ENCODE measurements at regions not wholly inside any gene's neighbourhood (a gene's known extent, or its start where the extent isn't known, plus 50 kb on each side); places are given as distances from the start of the nearest gene placed in this dataset.
"Not testable (repeated sequence)": the region's sequence is repeated elsewhere in the genome, so short reads cannot be mapped to it uniquely, and the experiment has no call there.

DNA sequence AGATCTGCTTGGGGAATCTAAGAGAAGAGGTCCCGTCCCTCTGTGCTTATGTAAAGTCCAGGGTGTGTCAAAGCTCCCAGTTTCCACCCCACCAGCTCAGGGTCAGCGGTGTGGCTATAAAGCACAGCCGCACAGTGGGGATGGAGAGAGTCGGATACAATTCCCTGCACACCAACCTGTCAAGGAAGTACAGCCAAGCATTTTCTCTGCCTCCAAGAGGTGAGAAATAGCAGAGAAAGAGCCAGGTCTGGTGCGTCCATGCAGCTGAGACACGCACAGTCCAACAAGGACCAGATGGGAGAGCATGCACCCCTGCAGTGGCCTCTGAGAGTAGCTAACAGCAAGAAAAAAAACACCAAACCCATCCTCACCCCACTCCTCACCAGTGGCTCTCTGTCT is 61.3 kb upstream of the WAC start:
- no peak overlapping the region for H3K27ac Mint-ChIP-seq
- no peaks in the 10 kb centered on the region for H3K36me3 Mint-ChIP-seq (ENCODE audit: low read depth)
- H3K9me3 Mint-ChIP-seq, result no peaks in the 10 kb centered on the region
- H3K27me3 Mint-ChIP-seq (ENCODE audit: low read depth), result no peaks in the 10 kb centered on the region
- H3K4me3 Mint-ChIP-seq, result no peak overlapping the region
- H3K4me1 Mint-ChIP-seq (ENCODE audit: low read depth), result no peaks in the 10 kb centered on the region
- DNase-seq (ENCODE audit: low spot score), result no peak

DNA sequence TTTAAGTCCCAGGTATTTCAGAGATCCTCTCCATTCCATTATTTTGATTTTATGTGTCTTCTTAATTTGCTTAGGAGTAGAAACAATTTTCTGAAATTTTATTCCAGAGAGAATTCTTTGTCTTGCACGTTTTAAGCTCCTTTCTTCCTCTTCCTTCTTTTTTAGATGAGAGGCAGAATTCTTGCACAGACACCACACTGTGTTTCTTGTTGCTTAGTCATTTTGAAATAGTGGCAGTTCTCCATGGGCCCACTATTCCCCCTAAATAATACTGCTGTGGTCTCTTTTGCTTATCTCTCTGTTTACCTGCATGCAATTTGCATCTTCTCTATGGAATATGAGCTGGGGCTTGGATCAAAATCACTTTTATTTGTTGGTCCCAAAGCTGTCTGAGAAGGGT is 54.3 kb upstream of the WAC start:
- H3K27me3 Mint-ChIP-seq (ENCODE audit: low read depth), result peaks cover under 1% of the 10 kb centered on the region
- H3K4me1 Mint-ChIP-seq (ENCODE audit: low read depth), result no peaks in the 10 kb centered on the region
- no peak overlapping the region for H3K27ac Mint-ChIP-seq
- H3K9me3 Mint-ChIP-seq, result peaks cover 3% of the 10 kb centered on the region
- no peak for DNase-seq (ENCODE audit: low spot score)
- no peaks in the 10 kb centered on the region for H3K36me3 Mint-ChIP-seq (ENCODE audit: low read depth)
- no peak overlapping the region for H3K4me3 Mint-ChIP-seq

- H3K9me3 Mint-ChIP-seq, result peaks cover 3% of the 10 kb centered on the region
- DNase-seq (ENCODE audit: low spot score), result no peak
- H3K4me1 Mint-ChIP-seq (ENCODE audit: low read depth), result no peaks in the 10 kb centered on the region
- no peak overlapping the region for H3K4me3 Mint-ChIP-seq
- H3K27me3 Mint-ChIP-seq (ENCODE audit: low read depth), result peaks cover 2% of the 10 kb centered on the region
- H3K27ac Mint-ChIP-seq, result no peak overlapping the region
- no peaks in the 10 kb centered on the region for H3K36me3 Mint-ChIP-seq (ENCODE audit: low read depth)
Measured at GRCh38 chr10:28479425-28479865, 53.5 kb upstream of the WAC start.

- Mint-ChIP-seq H3K27ac (no peak overlapping the region), H3K9me3 (peaks cover 3% of the 10 kb centered on the region), H3K36me3 (ENCODE audit: low read depth) (no peaks in the 10 kb centered on the region), H3K4me3 (no peak overlapping the region), H3K27me3 (ENCODE audit: low read depth) (peaks cover 2% of the 10 kb centered on the region), H3K4me1 (ENCODE audit: low read depth) (no peaks in the 10 kb centered on the region)
- no peak for DNase-seq (ENCODE audit: low spot score)
Measured at GRCh38 chr10:28479927-28480627, 52.8 kb upstream of the WAC start.

DNA sequence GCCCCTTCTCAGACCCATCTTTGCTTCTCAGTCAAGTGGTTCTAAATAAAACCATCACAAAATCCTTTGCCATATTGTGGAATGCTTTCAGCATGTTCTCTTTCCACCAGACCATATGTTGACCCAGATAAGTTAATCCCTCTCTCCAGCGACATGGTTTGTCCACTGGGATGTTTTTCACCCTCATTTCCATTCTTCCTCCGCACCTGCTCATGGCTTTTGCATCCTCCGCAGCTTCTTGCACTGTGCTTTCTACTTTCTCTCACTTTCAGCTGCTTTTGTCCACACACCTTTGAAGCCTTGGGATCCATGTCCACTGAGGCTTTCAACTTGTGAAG is 52.3 kb upstream of the WAC start:
- H3K27ac Mint-ChIP-seq, result no peak overlapping the region
- H3K27me3 Mint-ChIP-seq (ENCODE audit: low read depth), result peaks cover 2% of the 10 kb centered on the region
- DNase-seq (ENCODE audit: low spot score), result no peak
- H3K4me1 Mint-ChIP-seq (ENCODE audit: low read depth), result no peaks in the 10 kb centered on the region
- no peaks in the 10 kb centered on the region for H3K36me3 Mint-ChIP-seq (ENCODE audit: low read depth)
- H3K4me3 Mint-ChIP-seq, result no peak overlapping the region
- peaks cover 3% of the 10 kb centered on the region for H3K9me3 Mint-ChIP-seq

DNA sequence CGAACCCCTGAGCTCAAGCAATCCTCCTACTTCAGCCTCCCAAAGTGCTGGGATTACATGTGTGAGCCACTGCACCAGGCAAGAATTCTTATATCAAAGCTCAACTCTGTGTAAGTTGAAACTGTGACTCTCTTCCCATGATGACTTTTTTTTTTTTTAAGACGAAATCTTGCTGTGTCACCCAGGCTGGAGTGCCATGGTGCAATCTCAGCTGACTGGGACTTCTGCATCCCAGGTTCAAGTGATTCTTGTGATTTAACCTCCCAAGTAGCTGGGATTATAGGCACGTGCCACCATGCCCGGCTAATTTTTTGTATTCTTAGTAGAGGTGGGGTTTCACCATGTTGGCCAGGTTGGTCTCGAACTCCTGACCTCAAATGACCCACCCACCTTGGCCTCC is 51.6 kb upstream of the WAC start:
- DNase-seq (ENCODE audit: low spot score); H3K9me3 Mint-ChIP-seq; H3K36me3 Mint-ChIP-seq (ENCODE audit: low read depth); H3K4me3 Mint-ChIP-seq; H3K27me3 Mint-ChIP-seq (ENCODE audit: low read depth); H3K27ac Mint-ChIP-seq; H3K4me1 Mint-ChIP-seq (ENCODE audit: low read depth): not testable (repeated sequence)

GRCh38 chr10:28481968-28482367 is 51.0 kb upstream of the WAC start:
- Mint-ChIP-seq H3K27me3 (ENCODE audit: low read depth) (peaks cover 2% of the 10 kb centered on the region), H3K27ac (no peak overlapping the region), H3K9me3 (peaks cover 3% of the 10 kb centered on the region), H3K4me1 (ENCODE audit: low read depth) (no peaks in the 10 kb centered on the region), H3K4me3 (no peak overlapping the region), H3K36me3 (ENCODE audit: low read depth) (no peaks in the 10 kb centered on the region)
- no peak for DNase-seq (ENCODE audit: low spot score)
